NCI-H2171 treated with DMSO at 0.1 percent for 48 hours (cell line): ENCODE measurements at regions not wholly inside any gene's neighbourhood (a gene's known extent, or its start where the extent isn't known, plus 50 kb on each side); places are given as distances from the start of the nearest gene placed in this dataset.

ENCODE experiments used
- DNase-seq: peaks from one replicate; lab custom pipeline; 2025; lab: John Stamatoyannopoulos, UW

GRCh38 chr1:212190169-212190568, 95.0 kb upstream of the PPP2R5A start:
- no peak for DNase-seq

DNA sequence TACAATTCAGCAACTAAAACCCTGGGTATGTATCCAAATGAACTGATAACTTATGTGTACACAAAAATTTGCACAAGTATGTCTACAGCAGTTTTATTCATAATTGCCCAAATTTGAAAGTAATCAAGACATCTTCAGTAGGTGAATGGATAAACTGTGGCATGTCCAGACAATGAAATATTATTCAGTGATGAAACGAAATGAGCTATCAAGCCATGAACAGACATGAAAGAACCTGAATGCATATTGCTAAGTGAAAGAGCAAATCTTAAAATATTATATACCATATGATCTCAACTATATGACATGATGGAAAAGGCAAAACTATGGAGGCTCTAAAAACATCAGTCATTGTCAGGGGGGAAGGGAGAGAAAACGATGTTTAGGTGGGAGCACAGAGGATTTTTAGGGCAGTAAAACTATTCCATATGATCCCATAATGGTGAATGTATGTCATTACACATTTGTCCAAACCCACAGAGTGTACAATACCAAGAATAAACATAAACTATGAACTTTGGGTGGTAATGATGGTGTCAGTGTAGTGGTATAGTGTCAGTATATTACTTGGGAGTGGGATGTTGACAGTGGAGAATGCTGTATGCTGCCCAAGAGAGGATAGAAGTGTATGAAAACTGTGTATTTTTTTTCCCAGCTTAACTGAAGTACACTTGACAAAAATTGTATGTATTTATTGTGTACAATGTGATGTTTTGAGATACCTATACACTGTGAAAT, 92.8 kb upstream of the PPP2R5A start:
- DNase-seq, result no peak

- DNase-seq, result no peak
Measured at GRCh38 chr1:212196355-212196754, 88.9 kb upstream of the PPP2R5A start.

- no peak for DNase-seq
Measured at GRCh38 chr1:212201461-212201860, 83.7 kb upstream of the PPP2R5A start.

DNA sequence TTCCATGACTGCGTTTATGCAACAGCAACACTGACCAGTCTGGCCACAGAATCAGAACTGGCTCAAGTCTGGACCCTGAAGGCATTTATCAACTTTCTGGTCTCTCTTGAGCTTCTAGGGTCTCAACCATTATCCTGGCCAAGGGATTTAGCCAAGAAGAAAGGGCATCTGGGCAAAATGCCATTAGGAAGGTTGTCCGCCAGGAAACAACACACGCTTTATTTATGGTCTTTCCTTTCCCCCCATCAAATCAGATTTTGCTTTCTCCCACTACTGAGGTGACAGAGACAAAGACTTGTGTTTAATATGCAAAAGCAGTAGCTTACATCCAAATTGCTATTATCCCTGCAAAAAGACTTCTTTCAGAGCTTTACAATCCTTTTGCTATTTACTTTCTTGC, 81.6 kb upstream of the PPP2R5A start:
- no peak for DNase-seq

DNA sequence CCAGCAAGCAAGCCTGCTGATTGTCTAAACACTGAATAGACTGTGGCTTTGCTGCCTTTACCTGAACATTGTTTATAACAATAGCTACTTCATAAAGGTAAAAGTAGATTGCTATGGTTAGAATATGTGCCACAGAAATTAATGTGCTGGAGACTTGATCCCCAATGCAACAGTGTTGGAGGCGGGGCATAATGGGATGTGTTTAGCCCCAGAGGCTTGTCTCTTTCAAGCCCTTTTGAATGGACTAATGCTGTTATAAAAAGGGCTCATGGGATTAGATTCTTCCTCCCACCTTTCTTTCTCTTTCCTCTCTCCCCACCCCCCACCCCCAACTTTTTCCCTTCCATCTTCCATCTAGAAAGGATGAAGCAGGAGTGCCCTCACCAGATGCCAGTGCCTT, 80.2 kb upstream of the PPP2R5A start:
- no peak for DNase-seq

DNA sequence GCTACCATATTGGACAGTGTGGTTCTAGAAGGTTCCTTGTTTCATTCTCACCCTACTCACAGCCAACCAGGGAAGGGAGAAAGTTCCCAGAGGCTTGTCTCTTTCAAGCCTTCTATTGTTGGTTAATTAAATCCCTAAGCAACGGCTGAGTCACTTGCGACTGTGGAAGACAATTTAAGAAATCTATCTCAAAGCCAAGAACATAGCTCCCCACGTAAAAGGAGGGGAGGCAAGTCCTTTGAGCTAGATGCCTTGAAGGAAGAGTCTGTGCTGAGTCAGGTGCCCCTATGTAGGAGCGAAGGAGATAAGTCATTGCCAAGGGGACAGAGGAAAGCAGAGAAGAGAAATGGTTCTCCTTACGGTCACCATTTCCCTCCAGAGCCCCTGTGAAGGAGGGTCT, 79.4 kb upstream of the PPP2R5A start:
- DNase-seq, result no peak

- DNase-seq, result no peak
Measured at GRCh38 chr1:212207118-212207517, 78.1 kb upstream of the PPP2R5A start.

DNA sequence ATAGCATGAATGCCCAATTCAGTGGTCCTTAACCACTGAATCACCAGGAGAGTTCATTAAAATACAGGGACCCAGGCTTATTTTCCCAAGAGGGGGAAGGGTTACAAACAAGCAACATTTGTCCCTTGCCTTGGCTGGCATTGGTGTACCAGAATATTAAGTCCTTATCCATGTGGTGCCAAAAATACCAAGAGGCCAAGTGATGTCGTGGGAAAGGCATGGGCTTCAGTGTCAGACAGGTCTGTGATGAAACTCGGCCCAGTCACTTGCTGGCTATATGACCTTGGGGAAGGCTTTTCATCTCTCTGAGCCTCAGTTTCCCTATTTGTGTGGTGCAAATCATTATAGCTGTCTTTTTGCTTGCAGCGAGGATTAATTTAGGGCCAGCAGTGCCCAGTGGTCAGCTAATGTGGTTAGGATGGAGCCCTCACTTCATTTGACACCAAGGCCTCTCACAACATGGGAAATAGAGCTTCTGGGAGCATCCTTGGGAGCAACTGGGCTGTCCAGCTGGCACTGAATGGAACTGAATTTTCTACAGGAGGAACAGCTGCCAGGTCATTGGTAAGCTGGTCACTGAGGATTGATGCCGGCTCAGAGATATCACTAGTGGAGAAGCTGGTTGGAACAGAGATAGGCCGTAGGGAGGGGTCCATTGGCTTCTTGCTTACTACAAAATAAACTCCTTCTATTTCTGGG, 77.2 kb upstream of the PPP2R5A start:
- DNase-seq, result no peak

DNA sequence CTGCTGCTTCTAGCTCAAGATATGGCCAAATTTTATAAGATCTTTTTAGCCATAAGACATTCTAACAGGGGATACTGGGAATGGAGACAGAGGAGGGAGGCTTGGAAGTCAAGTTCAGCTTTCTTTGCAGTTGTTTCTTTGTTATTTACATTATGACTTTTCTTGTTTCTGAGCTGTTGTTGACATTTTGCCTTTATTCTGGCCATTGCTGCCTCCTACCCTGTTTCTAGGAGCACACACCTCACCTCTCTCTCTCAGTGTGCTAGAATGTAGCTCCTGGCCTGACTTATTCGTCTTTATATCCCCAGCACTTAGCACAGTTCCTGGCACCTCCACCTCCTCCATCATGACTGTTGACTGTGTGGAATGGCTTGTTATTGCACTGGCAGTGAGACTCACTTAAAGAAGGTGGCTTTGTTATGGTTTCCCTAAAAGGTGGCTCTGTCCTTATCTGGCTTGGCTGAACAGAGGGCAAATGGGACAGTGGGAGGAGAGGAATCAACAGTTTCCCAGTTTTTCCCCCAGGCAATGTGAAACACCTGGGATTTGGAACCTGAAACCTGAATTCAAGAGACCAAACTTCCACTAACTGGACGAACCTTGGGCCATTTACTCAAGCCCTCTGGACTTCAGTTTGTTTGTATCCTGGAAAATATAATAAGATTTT, 76.1 kb upstream of the PPP2R5A start:
- no peak for DNase-seq

DNA sequence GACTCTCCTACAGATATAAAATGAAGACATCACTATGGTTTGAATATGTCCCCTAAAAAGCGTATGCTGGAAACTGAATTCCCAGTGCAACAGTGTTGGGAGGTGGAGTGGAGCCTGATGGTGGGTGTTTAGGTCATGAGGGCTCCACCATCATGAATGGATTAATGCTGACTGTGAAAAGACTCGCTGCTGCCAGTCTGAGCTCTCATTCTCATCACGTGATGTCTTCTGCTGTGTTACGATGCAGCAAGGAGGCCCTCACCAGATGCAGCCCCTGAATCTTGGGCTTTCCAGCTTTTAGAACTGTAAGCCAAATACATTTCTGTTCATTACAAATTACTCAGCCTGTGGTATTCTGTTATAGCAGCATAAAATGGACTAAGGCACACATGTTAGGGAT, 73.8 kb upstream of the PPP2R5A start:
- no peak for DNase-seq

DNA sequence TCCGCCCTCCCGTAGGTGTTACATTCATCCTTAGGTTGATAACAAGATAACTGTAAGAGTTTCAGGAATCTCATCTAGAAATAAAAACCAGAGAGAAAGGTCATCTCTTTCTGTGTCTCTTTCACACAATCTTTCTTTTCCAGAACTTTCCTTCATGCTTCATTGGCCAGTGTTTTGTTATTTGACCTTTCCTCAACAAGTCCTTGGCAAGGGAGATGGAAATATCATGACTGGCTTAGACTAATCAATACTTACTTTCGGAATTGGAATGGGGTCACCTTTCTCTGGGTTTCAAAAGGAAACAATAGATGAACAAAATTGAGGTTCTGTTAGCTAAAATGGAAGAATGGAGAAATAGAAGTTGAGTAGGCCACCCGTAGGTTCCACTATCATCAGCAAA, 72.9 kb upstream of the PPP2R5A start:
- no peak for DNase-seq

GRCh38 chr1:212212906-212213305, 72.3 kb upstream of the PPP2R5A start:
- peak; percentile 38 for DNase-seq

- DNase-seq, result no peak
Measured at GRCh38 chr1:212213784-212214183, 71.4 kb upstream of the PPP2R5A start.

- no peak for DNase-seq
Measured at GRCh38 chr1:212214325-212214724, 70.9 kb upstream of the PPP2R5A start.

GRCh38 chr1:212215910-212216309, 69.3 kb upstream of the PPP2R5A start:
- no peak for DNase-seq

- DNase-seq, result no peak
Measured at GRCh38 chr1:212217633-212218032, 67.6 kb upstream of the PPP2R5A start.

DNA sequence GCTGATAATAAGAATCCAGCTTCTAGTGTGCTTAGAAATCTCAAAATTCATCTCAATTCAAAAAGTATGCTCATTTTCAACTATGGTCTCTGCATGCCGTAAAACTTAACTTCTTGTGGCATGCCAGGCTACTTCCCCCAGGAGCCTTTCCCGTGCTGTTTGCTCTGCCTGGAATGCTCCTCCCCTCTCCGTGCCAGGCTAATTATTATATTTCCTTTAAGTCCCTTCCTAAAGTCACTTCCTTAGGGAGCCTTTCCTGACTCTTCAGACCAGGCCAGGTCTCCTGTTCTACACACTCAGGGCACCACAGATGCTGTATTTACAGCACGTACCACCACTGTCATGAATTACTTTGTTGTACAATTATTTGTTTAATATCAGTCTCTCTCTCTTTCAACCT, 67.1 kb upstream of the PPP2R5A start:
- DNase-seq, result no peak

GRCh38 chr1:212218911-212219310, 66.3 kb upstream of the PPP2R5A start:
- DNase-seq, result no peak

DNA sequence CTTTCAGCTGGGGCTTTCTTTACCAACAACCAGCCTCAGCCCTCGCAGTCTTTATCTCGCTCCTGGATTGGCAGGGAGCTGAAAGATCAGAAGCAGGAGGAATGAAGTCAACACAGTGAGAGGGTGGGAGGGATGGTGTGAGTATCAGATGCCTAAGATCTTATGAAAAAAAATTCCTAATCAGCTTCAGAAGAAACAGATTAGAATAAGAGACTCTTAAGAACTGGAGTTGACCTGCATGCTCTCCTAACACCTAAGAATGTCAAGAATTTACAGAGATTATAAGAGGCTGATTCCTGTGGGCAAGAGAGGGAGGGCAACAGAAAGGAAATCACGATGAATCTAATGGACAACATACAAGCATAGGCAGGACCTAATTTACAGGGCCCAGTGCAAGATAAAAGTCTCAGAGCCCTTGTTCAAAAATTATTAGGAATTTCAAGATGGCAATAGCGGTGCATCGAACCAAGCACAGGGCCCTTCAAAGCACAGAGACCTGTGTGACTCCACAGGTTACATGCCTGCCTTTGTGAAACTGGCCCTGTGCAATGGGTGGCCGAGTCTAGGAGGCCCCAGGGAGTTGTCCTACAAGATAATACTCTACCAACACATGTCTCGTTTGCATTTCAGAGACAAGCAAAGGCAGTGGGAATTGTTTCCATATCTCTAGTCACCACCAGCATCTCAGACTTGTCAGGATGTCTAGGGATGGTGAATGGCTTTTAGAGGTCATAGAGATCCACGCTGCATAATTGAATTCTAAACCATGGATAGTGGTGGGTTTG, 65.3 kb upstream of the PPP2R5A start:
- no peak for DNase-seq

- no peak for DNase-seq
Measured at GRCh38 chr1:212221801-212222200, 63.4 kb upstream of the PPP2R5A start.

GRCh38 chr1:212224102-212224501, 61.1 kb upstream of the PPP2R5A start:
- DNase-seq, result no peak
